Activated CD4-positive, alpha-beta T cell treated with anti-CD3 and anti-CD28 coated beads for 24 hours (primary cell): ENCODE measurements at regions not wholly inside any gene's neighbourhood (a gene's known extent, or its start where the extent isn't known, plus 50 kb on each side); places are given as distances from the start of the nearest gene placed in this dataset.
"Not testable (repeated sequence)": the region's sequence is repeated elsewhere in the genome, so short reads cannot be mapped to it uniquely, and the experiment has no call there.

Source experiments
- DNase-seq, 2 donors: peaks; one replicate each; pipeline ENCODE4 v3.0.0-alpha.2; 2020; ENCODE audit warnings: low read depth in 2 of 2

- DNase-seq, result no peak
Observed at GRCh38 chr10:62589689-62590088, 214.8 kb upstream of the ADO start.

GRCh38 chr10:62590306-62590705 is 214.2 kb upstream of the ADO start:
- DNase-seq, result no peak

DNA sequence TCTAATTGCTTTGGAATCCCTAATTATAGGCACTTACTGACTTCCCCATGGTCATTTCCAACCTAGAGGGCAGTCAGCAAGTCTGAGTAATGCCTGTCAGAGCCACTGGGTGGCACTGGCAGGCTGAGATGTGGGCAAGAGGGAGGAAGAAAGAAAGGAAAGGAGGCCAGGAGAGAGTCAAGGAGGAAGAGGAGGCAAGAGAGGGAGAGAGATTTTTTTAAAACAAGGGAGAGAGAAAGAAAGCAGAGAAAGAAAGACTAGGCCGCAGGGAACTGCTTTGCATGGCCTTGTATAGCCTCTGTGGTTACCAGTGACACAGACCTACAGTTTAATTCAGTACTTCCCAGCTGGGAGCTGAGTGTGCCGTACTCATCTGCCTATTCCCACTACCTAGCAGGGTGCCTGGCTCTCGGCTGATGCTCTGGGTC is 210.4 kb upstream of the ADO start:
- peak; percentile 31 to 39 for DNase-seq

DNA sequence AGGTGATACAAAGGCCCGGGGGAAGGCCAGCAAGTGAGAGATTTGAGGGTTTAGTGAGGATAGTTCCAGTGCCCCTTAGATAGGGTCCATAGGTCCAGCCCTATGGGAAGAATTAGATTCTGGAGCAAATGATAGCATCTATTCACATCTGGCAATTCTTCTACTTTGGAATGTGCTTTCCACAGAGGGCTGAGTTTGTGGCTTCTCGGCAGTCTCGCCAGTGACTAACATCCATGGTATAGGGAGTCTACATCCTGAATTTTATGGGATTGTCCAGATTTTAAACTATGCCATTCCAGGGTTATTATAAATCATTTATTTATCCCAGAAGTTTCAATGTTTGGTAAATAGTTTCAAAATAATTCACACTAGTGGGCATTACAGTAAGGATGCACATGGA is 207.3 kb upstream of the ADO start:
- DNase-seq, result no peak

DNA sequence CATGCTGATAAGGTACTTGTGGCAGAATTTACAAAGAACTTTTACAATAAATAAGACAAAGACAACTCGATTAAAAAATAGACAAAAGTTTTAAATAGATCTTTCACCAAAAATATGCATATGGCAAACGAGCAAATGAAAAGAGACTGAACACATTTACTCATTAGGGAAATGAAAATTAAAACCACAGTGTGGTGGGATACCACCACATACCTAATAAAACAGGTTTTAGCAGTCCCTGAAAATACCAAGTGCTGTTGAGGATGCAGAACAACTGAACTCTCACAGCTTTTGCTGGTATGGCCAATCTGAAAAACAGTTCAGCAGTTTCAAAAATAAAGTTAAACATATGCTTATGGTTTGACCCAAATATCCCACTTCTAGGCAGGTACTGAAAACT is 205.4 kb upstream of the ADO start:
- DNase-seq, result no peak

GRCh38 chr10:62606551-62606950 is 198.0 kb upstream of the ADO start:
- DNase-seq, result not testable (repeated sequence)

GRCh38 chr10:62608189-62608875 is 196.2 kb upstream of the ADO start:
- DNase-seq, result not testable (repeated sequence)

DNA sequence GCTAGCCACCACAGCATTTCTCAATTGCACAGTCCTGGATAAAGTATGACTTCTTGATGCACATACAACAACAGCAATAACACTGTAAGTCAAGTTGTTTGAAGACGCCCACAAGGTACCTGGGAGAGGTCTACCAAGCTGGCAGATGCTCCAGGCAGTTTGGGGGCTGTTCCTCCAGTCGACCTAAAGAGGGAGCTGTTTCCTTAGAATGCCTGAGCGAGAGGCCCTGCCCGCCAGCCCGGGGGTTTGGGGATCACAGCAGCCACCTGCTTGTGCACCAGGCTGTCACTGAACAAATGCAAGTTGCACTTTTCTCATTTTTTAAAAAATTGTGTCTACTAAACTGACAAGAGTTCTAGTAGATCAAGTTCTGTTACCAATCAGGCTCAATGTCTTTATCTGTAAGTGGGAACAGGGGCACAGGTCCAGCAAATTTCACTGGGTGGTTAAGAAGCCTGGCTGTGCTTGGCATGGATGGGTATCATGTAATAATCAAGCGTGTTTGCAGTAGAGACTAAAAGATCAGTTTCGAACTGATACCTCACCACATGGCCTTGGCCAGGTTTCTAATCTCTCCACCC is 193.8 kb upstream of the ADO start:
- DNase-seq, result peak; percentile 54 to 67

GRCh38 chr10:62613424-62613823 is 191.1 kb upstream of the ADO start:
- DNase-seq, result no peak

GRCh38 chr10:62613859-62614258 is 190.7 kb upstream of the ADO start:
- no peak for DNase-seq

- DNase-seq, result no peak
Observed at GRCh38 chr10:62614389-62615157, 189.9 kb upstream of the ADO start.

- no peak for DNase-seq
Observed at GRCh38 chr10:62616885-62617590, 187.5 kb upstream of the ADO start.

GRCh38 chr10:62617652-62618051 is 186.9 kb upstream of the ADO start:
- no peak for DNase-seq

- DNase-seq, result no peak
Observed at GRCh38 chr10:62618054-62618453, 186.5 kb upstream of the ADO start.

DNA sequence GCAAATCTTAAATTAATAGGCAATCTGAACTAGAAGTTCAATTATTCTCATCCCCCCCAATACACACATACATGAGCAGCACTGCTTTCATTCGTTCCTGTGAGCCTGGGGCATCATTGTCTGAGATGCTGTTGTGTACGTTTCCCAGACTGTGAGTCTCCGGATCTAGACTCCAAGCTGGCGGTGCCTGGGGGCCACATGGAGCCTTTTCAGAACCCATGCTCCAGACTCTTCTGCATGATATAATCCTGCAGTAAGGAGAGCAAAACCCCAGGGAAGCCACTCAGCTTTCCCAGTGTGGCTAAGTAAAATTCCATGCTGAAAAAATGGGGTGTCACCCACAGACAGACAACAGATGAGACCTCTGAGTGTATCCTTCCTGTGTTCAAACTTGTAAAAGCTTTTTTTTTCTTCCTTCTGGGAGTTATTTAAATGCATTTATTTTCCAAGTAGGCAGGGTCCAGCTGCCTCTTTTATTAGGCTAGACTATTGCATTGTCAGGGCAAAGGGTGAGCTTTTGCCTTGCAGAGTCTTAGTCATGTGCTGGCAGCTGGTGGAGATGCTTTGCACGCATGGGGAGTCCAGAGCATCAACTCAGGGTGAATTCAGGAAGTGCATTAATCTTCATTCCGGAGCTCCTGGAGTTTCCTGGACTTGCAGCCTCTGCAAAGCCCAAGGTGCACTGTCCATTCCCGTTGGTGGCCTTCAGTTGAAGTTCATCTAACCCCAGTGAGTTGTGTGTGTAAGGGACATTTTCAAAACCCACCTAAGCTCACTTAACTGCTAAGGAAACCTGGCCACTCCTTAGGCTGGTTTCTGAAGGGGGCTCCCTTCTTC is 185.7 kb upstream of the ADO start:
- DNase-seq, result no peak

GRCh38 chr10:62619413-62619738 is 185.1 kb upstream of the ADO start:
- DNase-seq, result no peak

DNA sequence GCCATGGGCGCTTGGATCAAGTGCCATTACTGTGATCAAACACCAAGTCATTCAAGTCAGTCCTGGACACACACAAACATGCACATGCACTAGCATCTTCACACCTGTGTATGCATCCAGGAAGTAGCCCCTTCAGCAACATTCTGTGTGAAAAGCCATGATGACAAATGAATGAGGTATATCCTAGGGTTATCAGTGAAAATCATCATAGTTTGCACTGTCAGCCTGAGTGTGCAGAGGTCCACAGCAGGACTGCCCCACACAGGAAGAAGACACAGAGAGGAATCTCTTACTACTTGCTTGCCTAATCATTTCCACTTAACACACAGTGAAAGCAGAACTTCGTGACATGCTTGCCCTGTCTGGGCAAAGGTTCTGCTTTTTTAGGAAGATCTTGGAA is 184.0 kb upstream of the ADO start:
- no peak for DNase-seq

DNA sequence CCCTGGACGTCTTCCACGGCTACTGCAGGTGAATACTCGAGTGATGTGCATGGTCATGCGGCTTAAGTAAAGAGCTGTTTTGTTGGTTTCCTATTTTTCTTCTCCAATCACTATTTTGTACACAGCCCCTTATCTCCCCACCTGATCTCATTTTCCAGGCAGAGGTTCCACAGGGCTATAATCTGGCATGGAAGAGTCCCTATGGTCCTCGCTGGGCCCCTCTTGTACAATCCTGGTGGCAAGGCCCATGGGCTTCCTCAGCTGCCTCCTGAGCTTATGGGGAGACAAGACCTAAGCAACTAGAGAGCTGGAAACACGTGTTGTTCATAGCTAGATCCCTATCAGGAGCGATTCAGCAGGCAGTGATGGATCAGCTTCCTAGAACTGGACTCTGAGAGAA is 181.3 kb upstream of the ADO start:
- DNase-seq, result no peak

DNA sequence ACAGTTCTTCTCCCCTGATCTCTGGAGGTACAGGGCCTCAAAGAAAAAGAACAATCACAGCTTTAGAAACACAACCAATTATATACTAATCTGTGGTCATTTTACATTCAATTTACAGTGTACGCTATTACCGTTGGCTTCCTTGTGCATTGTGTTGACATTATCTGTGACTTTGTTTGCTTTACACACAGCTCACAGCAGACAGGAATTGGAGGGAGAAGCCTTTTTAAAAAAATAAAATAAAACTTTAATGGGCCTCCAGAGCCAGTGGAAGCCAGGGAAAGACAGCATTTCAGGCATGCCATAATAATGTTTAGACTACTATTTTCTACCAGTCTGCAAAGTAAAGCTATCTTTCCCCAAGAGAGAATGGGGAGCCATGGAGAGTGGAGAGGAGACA is 179.0 kb upstream of the ADO start:
- DNase-seq, result no peak

GRCh38 chr10:62626079-62626478 is 178.4 kb upstream of the ADO start:
- no peak for DNase-seq

- DNase-seq, result no peak
Observed at GRCh38 chr10:62626817-62627216, 177.7 kb upstream of the ADO start.

DNA sequence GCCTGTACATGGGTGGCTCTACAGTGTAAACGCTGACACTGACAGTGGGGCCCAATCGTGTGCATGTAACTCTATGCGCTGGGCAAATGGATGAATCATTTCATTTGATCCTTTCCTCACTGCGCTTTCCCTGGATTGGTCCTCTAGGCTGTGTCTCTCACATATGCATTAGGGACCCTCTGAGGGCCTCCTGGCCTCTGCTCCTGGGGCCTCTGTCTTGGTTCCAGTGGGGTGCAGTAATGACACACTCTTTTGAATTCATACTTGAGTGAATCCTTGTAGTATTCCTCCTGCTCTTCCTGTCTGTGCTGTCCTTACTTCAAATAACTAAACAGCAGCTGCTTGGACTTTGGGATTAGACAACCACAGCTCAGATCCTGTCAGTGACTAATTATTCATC is 176.5 kb upstream of the ADO start:
- no peak for DNase-seq
